Prostate gland (tissue), 2 donors: ENCODE measurements at regions not wholly inside any gene's neighbourhood (a gene's known extent, or its start where the extent isn't known, plus 50 kb on each side); places are given as distances from the start of the nearest gene placed in this dataset.

Source experiments
- DNase-seq: peaks from one replicate; pipeline ENCODE4 v3.0.0-alpha.2; 2019; ENCODE audit warnings: low spot score
- H3K27ac ChIP-seq, 2 donors: fragments of 200-600 bp; sonication (generic); 2 replicates each; pipeline ENCODE4 v1.5.1; 2017 to 2019
- H3K27me3 ChIP-seq: fragments of 200-600 bp; sonication (generic); replicated peaks from 2 replicates; pipeline ENCODE4 v1.5.1; 2019; ENCODE audit not compliant: insufficient read depth
- H3K36me3 ChIP-seq, 2 donors: fragments of 200-600 bp; sonication (generic); 1 replicate in 1 of 2; 2 replicates in 1 of 2; pipeline versions ENCODE4 v1.5.1 to v1.8.1; 2017 to 2019
- H3K4me1 ChIP-seq: fragments of 200-600 bp; sonication (generic); replicated peaks from 2 replicates; pipeline ENCODE4 v1.5.1; 2019
- H3K4me3 ChIP-seq, 2 donors: fragments of 200-600 bp; sonication (generic); 2 replicates each; pipeline ENCODE4 v1.5.1; 2017 to 2019
- H3K9me3 ChIP-seq: fragments of 200-600 bp; sonication (generic); 2 replicates; pipeline ENCODE4 v1.5.1; 2017
- CTCF ChIP-seq, 4 experiments: fragments of 200-600 bp in 2 of 4; fragments of 450-650 bp in 2 of 4; sonication (generic) in 2 of 4; IDR thresholded peaks; 1 replicate in 3 of 4; 2 replicates in 1 of 4; pipeline ENCODE4 v1.5.1; 2016 to 2019; ENCODE audit warnings: antibody characterized with exemption in 4 of 4, mild to moderate bottlenecking in 2 of 4, moderate library complexity in 2 of 4
- POLR2A ChIP-seq: fragments of 450-650 bp; IDR thresholded peaks from one replicate; pipeline ENCODE4 v1.6.1; 2016; ENCODE audit warnings: antibody characterized with exemption, mild to moderate bottlenecking
- POLR2AphosphoS5 ChIP-seq: sonication (generic); formaldehyde crosslinking; IDR thresholded peaks from one replicate; pipeline ENCODE4 v1.6.1; 2017; ENCODE audit warnings: antibody characterized with exemption
- WGBS: methylation state at CpG from one replicate; pipeline ENCODE4 v1.1.5; 2018; 5-methylcytosine and 5-hydroxymethylcytosine counted together
- intact Hi-C: fragments of 100-400 bp; cut with DNase I; formaldehyde crosslinking; loops from one replicate; pipeline ENCODE4 v1.14.2; 2022

- DNase-seq, result no peak
- Histone ChIP-seq H3K4me1 (peaks cover 33% of the 10 kb centered on the region), H3K36me3 (no peaks in the 10 kb centered on the region), H3K4me3 (no peak overlapping the region), H3K9me3 (no peaks in the 10 kb centered on the region), H3K27ac (no peak overlapping the region), H3K27me3 (no peaks in the 10 kb centered on the region)
- 82% methylated on average over 9 of the region's 9 CpGs for WGBS
- intact Hi-C loops, result loop anchor here (5.0 kb wide), 2 partner anchors 72 to 202 kb away; partner anchors contain the start of gene GLI2
- TF ChIP-seq POLR2A (no peak), POLR2AphosphoS5 (no peak), CTCF (IDR thresholded peaks at IDR 0.05) (no peak)
Measured at GRCh38 chr2:120939595-120940318, 204.1 kb downstream of the GLI2 start.

GRCh38 chr2:120940319-120940696 is 204.6 kb downstream of the GLI2 start:
- no peaks in the 10 kb centered on the region for H3K36me3 ChIP-seq
- no peak overlapping the region for H3K4me3 ChIP-seq
- intact Hi-C loops, result no loop called here
- H3K27ac ChIP-seq, result peak overlapping the region in 1 of 2 donors; percentile 19
- TF ChIP-seq CTCF (IDR thresholded peaks at IDR 0.05), result no peak
- 75% methylated on average over 1 of the region's 1 CpG for WGBS
- H3K9me3 ChIP-seq, result no peaks in the 10 kb centered on the region
- peaks cover 28% of the 10 kb centered on the region for H3K4me1 ChIP-seq
- no peak for DNase-seq
- no peaks in the 10 kb centered on the region for H3K27me3 ChIP-seq

GRCh38 chr2:120940726-120941256 is 205.1 kb downstream of the GLI2 start:
- H3K27me3 ChIP-seq, result no peaks in the 10 kb centered on the region
- no peaks in the 10 kb centered on the region for H3K9me3 ChIP-seq
- peaks cover 25% of the 10 kb centered on the region for H3K4me1 ChIP-seq
- no peaks in the 10 kb centered on the region for H3K36me3 ChIP-seq
- no peak for DNase-seq
- intact Hi-C loops, result no loop called here
- 60% methylated on average over 9 of the region's 9 CpGs for WGBS
- H3K4me3 ChIP-seq, result no peak overlapping the region
- peak overlapping the region in 1 of 2 donors; percentile 19 for H3K27ac ChIP-seq
- TF ChIP-seq CTCF (IDR thresholded peaks at IDR 0.05), result no peak
- TF ChIP-seq POLR2A, result no peak
- no peak for TF ChIP-seq POLR2AphosphoS5

- Histone ChIP-seq H3K4me1 (peaks cover 20% of the 10 kb centered on the region), H3K27ac (peak overlapping the region in 1 of 2 donors; percentile 6), H3K36me3 (no peaks in the 10 kb centered on the region), H3K4me3 (no peak overlapping the region), H3K27me3 (no peaks in the 10 kb centered on the region), H3K9me3 (no peaks in the 10 kb centered on the region)
- DNase-seq, result no peak
- intact Hi-C loops, result no loop called here
- 77% methylated on average over 11 of the region's 11 CpGs for WGBS
- TF ChIP-seq CTCF (IDR thresholded peaks at IDR 0.05), result no peak
- TF ChIP-seq POLR2A, result no peak
- no peak for TF ChIP-seq POLR2AphosphoS5
Measured at GRCh38 chr2:120941571-120942120, 206.0 kb downstream of the GLI2 start.

GRCh38 chr2:120942658-120943057 is 207.0 kb downstream of the GLI2 start:
- no peak for DNase-seq
- Histone ChIP-seq H3K9me3 (no peaks in the 10 kb centered on the region), H3K4me1 (peaks cover 11% of the 10 kb centered on the region), H3K27me3 (no peaks in the 10 kb centered on the region), H3K27ac (no peak overlapping the region), H3K4me3 (no peak overlapping the region), H3K36me3 (no peaks in the 10 kb centered on the region)
- TF ChIP-seq CTCF (IDR thresholded peaks at IDR 0.05) (no peak), POLR2A (no peak), POLR2AphosphoS5 (no peak)
- 92% methylated on average over 15 of the region's 15 CpGs for WGBS
- intact Hi-C loops, result no loop called here
